ENCODE measurements at regions not wholly inside any gene's neighbourhood (a gene's known extent, or its start where the extent isn't known, plus 50 kb on each side); places are given as distances from the start of the nearest gene placed in this dataset.
"Not testable (repeated sequence)": the region's sequence is repeated elsewhere in the genome, so short reads cannot be mapped to it uniquely, and the experiment has no call there.

GRCh38 chr3:96537165-96537564 is 277.2 kb upstream of the EPHA6 start:
- Histone ChIP-seq H3K36me3 (no peaks in the 10 kb centered on the region), H3K9me3 (no peaks in the 10 kb centered on the region), H3K4me3 (no peak overlapping the region), H3K27ac (no peak overlapping the region), H3K27me3 (no peaks in the 10 kb centered on the region), H3K4me1 (no peaks in the 10 kb centered on the region)
- no peak for DNase-seq
- no peak for TF ChIP-seq CTCF (IDR thresholded peaks at IDR 0.05)
- TF ChIP-seq POLR2A (IDR thresholded peaks at IDR 0.05) = no peak
- intact Hi-C loops (cut with DNase I) = no loop called here

GRCh38 chr3:96538186-96538585 is 276.2 kb upstream of the EPHA6 start:
- TF ChIP-seq CTCF (IDR thresholded peaks at IDR 0.05) (no peak), POLR2A (IDR thresholded peaks at IDR 0.05) (no peak)
- Histone ChIP-seq H3K27me3 (no peaks in the 10 kb centered on the region), H3K4me3 (no peak overlapping the region), H3K9me3 (no peaks in the 10 kb centered on the region), H3K27ac (no peak overlapping the region), H3K4me1 (no peaks in the 10 kb centered on the region), H3K36me3 (no peaks in the 10 kb centered on the region)
- intact Hi-C loops (cut with DNase I) = no loop called here
- DNase-seq = no peak
- WGBS, 2 donors = 12 to 50% methylated on average over 1 of the region's 1 CpG

GRCh38 chr3:96548073-96548472 is 266.3 kb upstream of the EPHA6 start:
- no peaks in the 10 kb centered on the region for H3K36me3 ChIP-seq
- H3K4me1 ChIP-seq = no peaks in the 10 kb centered on the region
- WGBS, 2 donors = 47 to 52% methylated on average over 3 of the region's 3 CpGs
- H3K27me3 ChIP-seq = no peaks in the 10 kb centered on the region
- DNase-seq = no peak
- H3K27ac ChIP-seq = no peak overlapping the region
- TF ChIP-seq CTCF (IDR thresholded peaks at IDR 0.05) (no peak), POLR2A (IDR thresholded peaks at IDR 0.05) (no peak)
- H3K4me3 ChIP-seq = no peak overlapping the region
- H3K9me3 ChIP-seq = no peaks in the 10 kb centered on the region
- intact Hi-C loops (cut with DNase I) = no loop called here

GRCh38 chr3:96576935-96577334 is 237.5 kb upstream of the EPHA6 start:
- no peak overlapping the region for H3K4me3 ChIP-seq
- WGBS, 2 donors = 74 to 88% methylated on average over 3 of the region's 3 CpGs

GRCh38 chr3:96584066-96584465 is 230.3 kb upstream of the EPHA6 start:
- no peak for DNase-seq
- intact Hi-C loops (cut with DNase I) = no loop called here
- Histone ChIP-seq H3K9me3 (no peaks in the 10 kb centered on the region), H3K27me3 (no peaks in the 10 kb centered on the region), H3K4me1 (no peaks in the 10 kb centered on the region), H3K27ac (no peak overlapping the region), H3K36me3 (no peaks in the 10 kb centered on the region), H3K4me3 (no peak overlapping the region)
- TF ChIP-seq POLR2A (IDR thresholded peaks at IDR 0.05) (no peak), CTCF (IDR thresholded peaks at IDR 0.05) (no peak)

More at GRCh38 chr3:96576935-96577334, 237.5 kb upstream of the EPHA6 start:
- DNase-seq = no peak
- Histone ChIP-seq H3K9me3 (peaks cover 0 to 14% (median 0%) of the 10 kb centered on the region in 3 donors), H3K27ac (no peak overlapping the region), H3K36me3 (no peaks in the 10 kb centered on the region), H3K4me1 (no peaks in the 10 kb centered on the region), H3K27me3 (no peaks in the 10 kb centered on the region)
- TF ChIP-seq CTCF (IDR thresholded peaks at IDR 0.05) (no peak), POLR2A (IDR thresholded peaks at IDR 0.05) (no peak)
- intact Hi-C loops (cut with DNase I) = no loop called here

- H3K4me1 ChIP-seq; H3K36me3 ChIP-seq; DNase-seq; H3K9me3 ChIP-seq; H3K27ac ChIP-seq; H3K4me3 ChIP-seq; intact Hi-C loops (cut with DNase I); H3K27me3 ChIP-seq: not testable (repeated sequence)
- 60 to 91% methylated on average over 1 to 4 of the region's 6 CpGs for WGBS, 2 donors
These were observed 207.5 kb upstream of the EPHA6 start for GRCh38 chr3:96606865-96607264.

Data from esophagus squamous epithelium (tissue), 5 donors.